ENCODE measurements at regions not wholly inside any gene's neighbourhood (a gene's known extent, or its start where the extent isn't known, plus 50 kb on each side); places are given as distances from the start of the nearest gene placed in this dataset.

- WGBS (ENCODE audit: low lambda C conversion rate, missing lambda C conversion rate), result 76% methylated on average over 2 of the region's 2 CpGs
- no peak overlapping the region for H3K27ac ChIP-seq
- H3K36me3 ChIP-seq (replicated peaks; ENCODE audit: insufficient read depth, low read depth), result no peaks in the 10 kb centered on the region
Observed at GRCh38 chr9:80049096-80049782, 477.5 kb downstream of the TLE4 start.

GRCh38 chr9:80046481-80046880 is 474.7 kb downstream of the TLE4 start:
- no peaks in the 10 kb centered on the region for H3K79me2 ChIP-seq
- no peaks in the 10 kb centered on the region for H3K9me2 ChIP-seq (replicated peaks; ENCODE audit: insufficient read depth)
- no peaks in the 10 kb centered on the region for H3K4me1 ChIP-seq (ENCODE audit: insufficient read depth)
- no peaks in the 10 kb centered on the region for H3K9me3 ChIP-seq (ENCODE audit: low read depth)
- no peaks in the 10 kb centered on the region for H4K20me1 ChIP-seq (ENCODE audit: insufficient read depth, poor library complexity, severe bottlenecking)
- H3K27me3 ChIP-seq, result no peaks in the 10 kb centered on the region
- TF ChIP-seq EZH2 (IDR thresholded peaks at IDR 0.05; ENCODE audit: borderline replicate concordance), result no peak
- no peak for TF ChIP-seq CTCF (IDR thresholded peaks at IDR 0.05; ENCODE audit: poor library complexity)
- no peak for TF ChIP-seq EZH2phosphoT487 (IDR thresholded peaks at IDR 0.05; ENCODE audit: low read depth, severe bottlenecking, unreplicated experiment)
- H3K36me3 ChIP-seq (replicated peaks; ENCODE audit: insufficient read depth, low read depth), result no peaks in the 10 kb centered on the region
- no peak overlapping the region for H3K27ac ChIP-seq
- H2AFZ ChIP-seq, result no peak overlapping the region
- no peak overlapping the region for H3K4me3 ChIP-seq
- DNase-seq (ENCODE audit: low spot score), result no peak
- 94% methylated on average over 2 of the region's 2 CpGs for WGBS (ENCODE audit: low lambda C conversion rate, missing lambda C conversion rate)
- H3K4me2 ChIP-seq, result no peak overlapping the region

More at GRCh38 chr9:80049096-80049782, 477.5 kb downstream of the TLE4 start:
- Histone ChIP-seq H3K4me1 (ENCODE audit: insufficient read depth) (no peaks in the 10 kb centered on the region), H4K20me1 (ENCODE audit: insufficient read depth, poor library complexity, severe bottlenecking) (no peaks in the 10 kb centered on the region), H3K4me2 (no peak overlapping the region), H3K27me3 (no peaks in the 10 kb centered on the region), H3K79me2 (no peaks in the 10 kb centered on the region), H3K4me3 (no peak overlapping the region), H3K9me3 (ENCODE audit: low read depth) (no peaks in the 10 kb centered on the region), H3K9me2 (replicated peaks; ENCODE audit: insufficient read depth) (no peaks in the 10 kb centered on the region), H2AFZ (no peak overlapping the region)
- TF ChIP-seq EZH2 (IDR thresholded peaks at IDR 0.05; ENCODE audit: borderline replicate concordance), result no peak
- no peak for TF ChIP-seq CTCF (IDR thresholded peaks at IDR 0.05; ENCODE audit: poor library complexity)
- no peak for TF ChIP-seq EZH2phosphoT487 (IDR thresholded peaks at IDR 0.05; ENCODE audit: low read depth, severe bottlenecking, unreplicated experiment)
- DNase-seq (ENCODE audit: low spot score), result no peak

- H3K27me3 ChIP-seq, result no peaks in the 10 kb centered on the region
- no peaks in the 10 kb centered on the region for H3K9me3 ChIP-seq (ENCODE audit: low read depth)
- H3K4me3 ChIP-seq, result no peak overlapping the region
- H3K27ac ChIP-seq, result no peak overlapping the region
- H3K4me2 ChIP-seq, result no peak overlapping the region
- no peaks in the 10 kb centered on the region for H3K4me1 ChIP-seq (ENCODE audit: insufficient read depth)
- H3K9me2 ChIP-seq (replicated peaks; ENCODE audit: insufficient read depth), result no peaks in the 10 kb centered on the region
- no peak overlapping the region for H2AFZ ChIP-seq
- H4K20me1 ChIP-seq (ENCODE audit: insufficient read depth, poor library complexity, severe bottlenecking), result no peaks in the 10 kb centered on the region
- no peaks in the 10 kb centered on the region for H3K36me3 ChIP-seq (replicated peaks; ENCODE audit: insufficient read depth, low read depth)
- TF ChIP-seq CTCF (IDR thresholded peaks at IDR 0.05; ENCODE audit: poor library complexity), result no peak
- TF ChIP-seq EZH2 (IDR thresholded peaks at IDR 0.05; ENCODE audit: borderline replicate concordance), result no peak
- no peak for TF ChIP-seq EZH2phosphoT487 (IDR thresholded peaks at IDR 0.05; ENCODE audit: low read depth, severe bottlenecking, unreplicated experiment)
- WGBS (ENCODE audit: low lambda C conversion rate, missing lambda C conversion rate), result 86% methylated on average over 4 of the region's 4 CpGs
- H3K79me2 ChIP-seq, result no peaks in the 10 kb centered on the region
- DNase-seq (ENCODE audit: low spot score), result no peak
Observed at GRCh38 chr9:80041821-80042220, 470.1 kb downstream of the TLE4 start.

Data from hepatocyte (in vitro differentiated cells).